Hepatic stellate cell (primary cell): ENCODE measurements at regions not wholly inside any gene's neighbourhood (a gene's known extent, or its start where the extent isn't known, plus 50 kb on each side); places are given as distances from the start of the nearest gene placed in this dataset.
"Not testable (repeated sequence)": the region's sequence is repeated elsewhere in the genome, so short reads cannot be mapped to it uniquely, and the experiment has no call there.

Experiments
- DNase-seq: peaks from one replicate; pipeline ENCODE4 v3.0.0; 2011; ENCODE audit warnings: low spot score

DNA sequence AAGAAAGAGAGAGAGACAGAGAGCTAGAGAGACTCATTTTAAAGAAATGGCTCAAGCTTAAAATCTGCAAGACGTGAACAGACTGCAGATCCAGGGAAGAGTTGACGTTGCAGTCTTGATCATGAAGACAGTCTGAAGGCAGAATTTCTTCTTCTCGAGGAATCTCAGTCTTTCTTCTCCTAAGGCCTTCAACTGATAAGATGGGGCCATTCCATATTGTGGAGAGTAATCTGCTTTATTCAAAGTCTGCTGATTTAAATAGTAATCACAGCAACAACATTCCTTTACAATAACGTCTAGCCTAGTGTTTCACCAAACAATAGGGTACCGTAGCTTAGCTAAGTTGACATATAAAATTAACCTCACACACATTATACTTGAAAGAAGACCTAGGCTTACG lies 208.4 kb upstream of the ADAMTS3 start:
- no peak for DNase-seq

DNA sequence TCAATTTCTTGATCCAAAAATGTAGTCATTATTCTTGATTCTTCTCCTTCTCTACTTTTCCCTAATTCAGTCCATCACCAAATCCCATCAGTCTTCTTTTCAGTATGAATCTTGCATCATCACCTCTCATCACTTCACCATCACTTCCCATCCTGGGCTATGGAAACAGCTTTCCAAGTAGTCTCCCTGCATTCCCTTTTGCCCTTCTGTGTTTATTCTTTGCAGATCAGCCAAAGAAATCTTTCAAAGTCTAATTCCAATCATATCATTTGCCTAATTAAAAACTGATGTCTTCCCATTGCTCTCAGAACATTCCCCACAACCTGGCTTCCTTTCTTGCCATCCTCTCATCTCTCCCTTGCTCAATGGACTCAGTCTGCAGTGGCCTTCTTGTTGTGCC lies 201.7 kb upstream of the ADAMTS3 start:
- DNase-seq: no peak

DNA sequence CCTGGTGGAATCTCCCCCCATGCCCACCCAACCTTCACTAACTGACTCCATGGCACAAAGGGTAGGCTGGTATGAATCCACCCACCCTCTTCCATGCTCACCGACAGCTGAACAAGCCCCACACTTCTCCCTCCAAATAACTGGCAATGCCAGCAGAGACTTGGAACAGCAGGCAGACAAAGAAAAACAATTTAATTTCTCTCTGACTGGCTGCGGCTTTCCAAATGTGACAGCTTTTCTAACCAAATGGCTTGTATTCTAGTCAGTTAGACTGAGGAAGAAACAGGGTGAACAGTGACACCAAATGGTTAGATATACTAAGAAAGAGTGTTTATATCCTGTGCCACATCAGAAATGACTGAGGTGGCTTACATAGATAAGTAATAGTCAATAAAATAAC lies 199.3 kb upstream of the ADAMTS3 start:
- no peak for DNase-seq

DNA sequence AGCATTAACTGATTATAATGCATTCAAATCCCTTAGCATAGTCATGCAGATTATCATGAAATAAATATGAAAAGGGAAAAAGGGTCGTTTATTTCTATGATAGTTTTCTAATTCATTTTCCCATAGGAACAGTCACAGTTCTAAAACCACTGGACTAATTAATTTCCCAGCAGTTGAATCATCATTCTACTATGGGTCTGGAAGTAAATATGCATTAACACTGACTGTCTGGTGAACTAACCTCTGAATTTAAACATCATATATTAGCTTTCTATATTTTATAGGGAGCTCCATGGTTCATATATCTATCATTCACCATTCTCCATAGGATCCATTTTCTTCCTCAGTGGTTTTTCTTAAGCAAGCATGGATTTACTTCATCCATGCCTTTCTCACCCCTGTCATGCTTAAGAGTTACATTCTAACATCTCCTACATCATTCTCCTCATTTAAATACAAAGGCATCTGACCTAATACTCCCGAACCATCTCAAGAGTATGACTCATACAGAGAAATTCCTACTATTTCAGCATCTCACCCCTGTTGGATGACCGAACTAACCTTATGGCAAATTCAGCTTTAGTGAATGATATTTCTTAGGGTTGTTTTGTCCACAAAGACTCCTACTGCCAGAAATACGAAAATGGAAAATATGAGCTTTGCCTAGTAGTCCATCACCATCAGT lies 198.7 kb upstream of the ADAMTS3 start:
- DNase-seq: peak; percentile 48

DNA sequence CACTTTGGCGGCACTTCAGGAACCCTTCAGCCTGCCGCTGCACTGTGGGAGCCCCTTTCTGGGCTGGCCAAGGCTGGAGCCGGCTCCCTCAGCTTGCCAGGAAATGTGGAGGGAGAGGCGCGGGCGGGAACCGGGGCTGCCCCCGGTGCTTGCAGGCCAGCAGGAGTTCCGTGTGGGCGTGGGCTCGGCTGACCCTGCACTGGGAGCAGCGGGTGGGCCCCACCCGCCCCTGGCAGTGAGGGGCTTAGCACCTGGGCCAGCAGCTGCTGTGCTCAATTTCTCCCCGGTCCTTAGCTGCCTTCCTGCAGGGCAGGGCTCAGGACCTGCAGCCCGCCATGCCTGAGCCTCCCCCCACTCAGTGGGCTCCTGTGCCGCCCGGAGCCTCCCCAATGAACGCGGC lies 196.8 kb upstream of the ADAMTS3 start:
- not testable (repeated sequence) for DNase-seq

DNA sequence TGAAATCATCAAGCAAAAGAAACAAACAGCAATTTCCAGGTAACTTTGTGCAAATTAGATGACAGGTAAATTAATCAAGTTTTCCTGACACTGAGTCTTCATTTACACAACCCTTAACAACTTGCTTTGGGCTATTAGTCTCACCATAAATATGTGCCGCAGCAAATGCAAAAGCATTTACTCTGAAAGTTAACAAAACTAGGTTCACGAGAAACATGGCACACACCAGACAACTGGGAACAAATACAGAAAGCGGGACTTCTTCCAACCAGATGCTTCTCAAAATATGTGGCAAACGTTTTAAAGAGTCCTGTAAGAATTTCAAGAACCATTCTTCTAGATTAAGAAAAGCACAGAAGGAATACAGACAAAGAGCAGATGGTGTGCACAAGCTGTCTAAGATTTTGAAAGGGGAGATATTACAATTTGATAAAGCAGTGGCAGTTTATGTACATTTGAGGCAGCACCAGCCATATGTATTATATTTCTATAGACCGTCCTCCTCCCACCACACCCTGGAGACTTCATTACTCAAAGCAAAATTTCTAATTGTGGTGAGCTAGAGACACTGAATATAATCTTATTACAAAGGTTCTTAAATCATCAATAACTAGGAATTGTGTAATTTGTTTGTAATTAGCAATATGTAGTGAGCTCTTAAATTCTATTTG lies 192.5 kb upstream of the ADAMTS3 start:
- DNase-seq: no peak

DNA sequence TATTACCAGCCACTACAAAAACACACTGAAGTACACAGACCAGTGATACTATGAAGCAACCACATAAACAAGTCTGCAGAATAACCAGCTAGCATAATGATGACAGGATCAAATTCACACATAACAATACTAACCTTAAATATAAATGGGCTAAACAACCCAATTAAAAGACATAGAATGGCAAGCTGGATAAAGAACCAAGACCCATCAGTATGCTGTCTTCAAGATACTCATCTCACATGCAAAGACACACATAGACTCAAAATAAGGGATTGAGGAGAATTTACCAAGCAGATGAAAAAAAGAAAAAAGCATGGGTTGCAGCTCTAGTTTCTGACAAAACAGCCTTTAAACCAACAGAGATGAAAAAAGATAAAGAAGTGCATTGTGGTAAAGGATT lies 184.4 kb upstream of the ADAMTS3 start:
- not testable (repeated sequence) for DNase-seq

DNA sequence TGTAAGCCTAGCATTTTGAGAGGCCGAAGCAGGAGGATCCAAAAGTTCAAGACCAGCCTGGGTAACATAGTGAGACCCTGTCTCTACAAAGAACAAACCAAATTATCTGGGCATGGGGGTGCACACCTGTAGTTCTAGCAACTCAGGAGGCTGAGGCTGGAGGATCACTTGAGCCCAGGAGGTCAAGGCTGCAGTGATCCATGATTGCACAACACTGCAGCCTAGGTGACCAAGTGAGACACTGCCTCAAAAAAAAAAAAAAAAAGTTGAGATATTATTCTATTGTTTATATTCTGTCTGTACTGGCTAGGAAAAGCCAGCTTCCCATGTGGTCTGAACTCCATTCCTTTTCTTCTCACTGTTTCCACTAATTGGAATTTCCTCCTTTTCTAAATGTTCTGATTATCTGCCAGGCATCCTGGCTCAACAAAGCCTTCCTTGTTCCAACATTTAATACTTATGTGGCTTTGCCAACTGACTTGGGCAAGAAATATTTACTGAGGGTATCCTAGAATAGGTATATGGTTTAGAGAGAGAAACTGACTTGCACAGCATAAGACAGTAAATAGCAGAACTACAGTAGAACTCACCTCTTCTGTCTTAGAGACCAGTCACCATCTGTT lies 175.2 kb upstream of the ADAMTS3 start:
- DNase-seq: no peak

DNA sequence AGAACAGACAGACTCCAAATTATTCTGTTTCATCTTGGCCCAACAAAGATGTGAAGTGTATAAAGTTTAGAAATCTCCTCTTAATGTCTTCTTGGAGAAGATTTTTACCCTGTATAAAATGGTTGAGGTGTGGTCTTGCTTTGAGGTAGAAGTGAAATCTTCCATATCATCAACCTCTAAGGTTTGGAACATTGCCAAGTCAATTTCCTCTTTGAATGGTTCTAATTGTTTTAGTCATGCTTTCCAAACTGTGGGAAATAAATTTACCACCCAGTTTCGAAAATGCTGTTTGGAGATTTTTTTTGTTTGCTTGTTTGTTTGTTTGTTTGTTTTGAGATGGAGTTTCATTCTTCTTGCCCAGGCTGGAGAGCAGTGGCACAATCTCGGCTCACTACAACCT lies 174.1 kb upstream of the ADAMTS3 start:
- DNase-seq: no peak

DNA sequence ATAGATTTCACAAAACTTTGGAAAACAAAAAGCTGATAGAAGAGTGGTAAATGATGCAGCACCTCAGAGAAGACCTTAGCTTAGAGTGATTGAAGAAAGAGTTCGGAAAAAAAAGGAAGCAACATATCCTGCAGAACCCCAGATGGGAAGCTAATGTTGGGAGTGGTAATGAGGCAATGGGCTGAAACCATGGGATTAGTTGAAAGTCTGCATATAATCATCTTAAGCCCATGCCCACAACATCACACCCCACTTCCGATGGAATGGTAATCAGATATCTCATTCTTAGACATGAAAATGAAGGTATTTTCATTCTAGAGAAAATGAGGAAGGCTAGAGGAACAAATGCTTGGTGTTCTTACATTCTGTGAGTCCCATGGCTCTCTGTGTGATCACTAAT lies 146.3 kb upstream of the ADAMTS3 start:
- DNase-seq: no peak

DNA sequence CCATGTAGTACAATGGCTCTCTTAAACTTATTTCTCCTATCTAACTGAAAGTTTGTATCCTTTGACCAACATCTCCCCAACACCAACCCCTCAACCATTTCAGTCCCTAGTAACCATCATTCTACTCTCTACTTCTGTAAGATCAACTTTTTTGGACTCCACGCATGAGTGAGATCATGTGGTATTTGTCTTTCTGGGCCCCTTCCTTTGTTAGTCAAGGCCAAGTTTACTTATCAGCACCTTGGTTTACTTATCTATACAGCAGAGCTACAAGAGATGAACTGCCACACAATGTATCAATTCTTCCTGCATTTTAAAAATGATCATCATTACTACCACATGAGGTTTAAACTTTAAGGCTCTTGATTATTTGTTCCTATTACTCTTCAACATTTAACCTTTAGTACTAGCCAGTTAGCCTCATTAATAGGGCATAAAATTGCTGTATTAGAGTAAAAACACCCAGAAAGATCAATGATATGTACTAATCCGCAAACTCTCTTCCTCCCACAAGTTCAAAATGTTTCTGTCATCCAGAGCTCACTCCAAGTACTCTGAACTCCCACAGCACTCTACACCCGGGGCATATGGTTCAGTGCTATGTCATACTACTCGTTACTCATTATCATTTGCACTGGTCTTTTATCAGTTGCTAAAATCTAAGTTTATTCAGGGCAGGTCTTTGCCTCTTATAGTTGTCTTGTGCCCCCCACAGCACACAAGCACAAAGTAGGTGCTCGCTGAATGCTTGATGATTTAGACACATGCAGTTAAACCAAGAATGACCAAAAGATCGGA lies 145.7 kb upstream of the ADAMTS3 start:
- DNase-seq: no peak

DNA sequence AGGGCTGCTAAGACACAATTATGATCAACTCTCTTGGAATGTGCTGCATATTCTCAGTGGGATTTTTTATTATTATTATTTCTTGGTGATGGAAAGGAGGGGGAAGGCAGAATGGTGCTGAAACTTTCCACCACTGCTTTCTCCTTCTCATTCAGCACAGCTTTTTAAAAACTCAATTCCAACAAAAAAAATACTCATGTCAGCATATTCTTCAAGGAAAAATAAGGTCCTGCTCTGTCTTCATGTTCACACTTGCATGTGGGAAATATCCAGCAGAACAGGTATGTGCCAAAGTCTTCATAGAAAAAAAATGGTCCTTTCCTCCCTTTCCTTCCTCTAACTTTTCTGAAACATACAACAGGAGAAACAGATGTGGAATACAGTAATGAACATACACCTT lies 144.0 kb upstream of the ADAMTS3 start:
- no peak for DNase-seq

DNA sequence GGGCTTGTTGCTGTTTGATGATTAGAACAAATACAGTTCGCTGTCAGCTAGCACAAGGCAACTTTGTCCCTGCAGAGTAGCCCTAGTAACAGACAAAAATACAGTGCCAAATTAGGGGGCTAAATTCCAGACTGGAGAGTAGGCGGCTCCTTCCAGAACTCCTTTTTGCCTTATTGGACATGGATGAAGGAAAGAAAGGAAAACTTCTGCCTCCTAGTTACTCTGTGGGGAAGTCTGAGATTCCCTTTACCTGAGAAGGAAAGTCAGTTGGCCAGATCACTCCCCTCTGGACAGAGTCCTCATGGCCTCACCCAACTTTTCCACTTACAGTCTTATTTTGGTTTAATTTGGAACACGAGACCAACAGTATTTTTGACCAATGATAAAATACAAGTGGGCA lies 140.5 kb upstream of the ADAMTS3 start:
- DNase-seq: no peak

DNA sequence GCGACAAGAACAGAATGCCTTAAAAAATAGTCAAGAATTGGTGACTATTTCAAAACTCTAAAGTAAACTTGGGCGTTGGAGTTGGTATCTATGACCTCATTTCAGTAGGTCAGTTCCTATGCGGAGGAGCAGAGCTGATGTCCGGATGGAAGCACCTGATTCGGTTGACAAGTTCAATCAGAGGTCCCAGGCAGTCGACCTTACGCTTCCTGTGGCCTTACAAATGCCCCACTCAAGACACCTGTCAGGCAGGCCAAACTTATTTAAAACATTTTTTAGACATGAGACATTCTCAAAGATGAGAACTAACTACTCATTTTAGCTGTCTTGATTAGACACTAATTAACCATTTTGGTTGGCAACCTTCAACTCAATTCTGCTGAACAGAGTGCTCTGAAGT lies 137.7 kb upstream of the ADAMTS3 start:
- no peak for DNase-seq

DNA sequence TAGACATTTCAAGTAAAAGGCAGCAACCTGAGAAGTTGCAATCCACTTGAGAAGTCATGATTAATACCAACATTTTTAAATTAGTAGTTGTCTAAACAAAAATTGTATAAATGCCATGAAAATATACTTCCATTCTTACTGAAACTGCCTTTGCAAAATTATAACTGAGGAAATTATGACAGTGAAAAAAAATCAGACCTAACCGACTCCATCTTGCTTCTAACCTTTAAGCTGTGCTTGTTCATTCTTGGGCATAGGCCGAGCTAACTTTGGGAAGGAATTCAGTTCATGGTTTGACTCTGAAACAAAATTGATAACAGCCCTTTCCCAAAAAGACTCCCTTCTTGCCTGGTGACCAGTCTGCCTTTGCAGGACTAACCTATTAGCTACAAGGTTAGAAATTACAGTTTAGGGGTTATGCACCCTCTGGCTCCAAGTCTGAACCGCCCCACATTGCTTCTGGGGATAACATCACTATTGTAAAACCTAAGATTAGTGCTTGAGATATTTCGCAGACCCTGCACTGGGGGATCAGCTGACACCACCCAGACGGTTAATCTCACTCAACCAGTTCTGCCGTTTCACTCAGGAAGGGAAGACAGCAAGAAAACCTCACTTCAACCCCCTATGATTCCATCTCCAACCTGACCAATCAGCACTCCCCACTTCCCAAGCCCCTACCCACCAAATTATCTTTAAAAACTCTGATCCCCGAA lies 136.1 kb upstream of the ADAMTS3 start:
- not testable (repeated sequence) for DNase-seq

DNA sequence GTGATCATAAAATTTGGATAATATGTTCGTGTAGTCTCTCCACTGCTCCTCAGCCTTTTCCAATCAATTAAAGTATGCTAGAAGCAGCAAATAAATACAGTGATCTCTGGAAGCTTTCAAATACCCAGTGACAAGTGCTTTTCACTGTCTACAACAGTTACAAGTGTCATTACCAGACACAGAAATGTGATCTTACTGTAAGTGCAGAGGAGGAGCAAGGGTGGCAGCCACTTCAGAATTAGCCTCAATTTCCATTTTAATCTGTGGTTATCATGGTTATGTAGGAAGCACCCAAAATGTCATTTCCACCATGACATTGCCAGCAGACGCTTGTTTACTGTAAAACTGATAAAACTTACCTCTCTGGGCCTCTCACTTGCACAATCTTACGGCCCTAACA lies 133.9 kb upstream of the ADAMTS3 start:
- no peak for DNase-seq

DNA sequence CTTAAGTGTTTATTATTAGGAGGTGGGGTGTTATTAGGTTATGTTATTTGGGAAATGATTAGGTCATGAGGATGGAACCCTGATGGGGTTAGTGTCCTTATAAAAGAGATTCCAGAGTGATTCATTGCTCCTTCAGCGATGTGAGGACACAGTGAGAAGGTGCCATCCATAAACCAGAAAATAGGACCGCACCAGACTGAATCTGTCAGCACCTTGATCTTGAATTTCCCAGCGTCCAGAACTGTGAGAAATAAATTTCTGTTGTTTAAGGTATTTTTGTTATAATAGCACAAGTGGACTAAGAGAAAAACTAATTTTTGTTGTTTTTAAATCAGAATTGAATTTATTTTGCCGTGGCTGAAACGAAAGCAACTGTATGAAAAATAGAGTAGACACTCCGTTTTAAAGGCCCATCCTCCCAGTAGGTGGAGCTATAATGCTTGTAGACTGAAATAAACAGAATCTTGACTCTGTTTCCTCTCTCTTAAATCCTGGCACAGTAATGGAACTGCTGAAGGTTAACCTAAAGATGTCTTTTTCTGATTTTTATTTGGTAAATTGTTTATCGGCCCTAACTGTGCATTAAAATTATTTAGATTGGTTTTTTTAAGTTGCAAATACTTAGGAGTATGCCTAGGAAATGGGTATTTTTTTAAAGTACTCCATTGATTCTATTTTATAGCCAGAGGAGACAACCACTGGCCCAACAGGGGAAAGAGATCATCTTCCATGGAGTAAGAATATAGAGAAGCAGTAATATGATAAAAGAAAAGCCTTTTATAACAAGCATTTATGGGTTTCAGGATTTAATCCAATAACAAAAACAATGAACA lies 133.2 kb upstream of the ADAMTS3 start:
- DNase-seq: peak; percentile 13

DNA sequence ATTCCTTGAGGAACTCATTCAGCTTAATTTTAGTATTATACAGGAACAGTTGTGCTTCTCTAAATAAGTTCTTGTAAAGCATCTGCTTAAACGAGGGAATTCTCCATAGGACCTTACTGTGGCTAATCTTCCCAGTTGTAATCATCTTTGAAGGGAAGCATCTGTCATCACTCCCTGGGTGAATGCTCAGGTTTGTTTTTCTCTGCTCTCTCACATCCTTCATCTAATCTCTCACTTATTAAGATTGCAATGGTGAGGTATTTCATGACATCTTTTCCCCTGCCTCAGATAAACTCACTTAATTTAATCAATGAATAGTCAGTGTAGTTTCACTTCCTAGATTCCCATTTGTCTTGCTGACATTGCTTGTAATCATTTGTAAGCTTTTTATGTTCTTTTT lies 121.8 kb upstream of the ADAMTS3 start:
- DNase-seq: no peak

DNA sequence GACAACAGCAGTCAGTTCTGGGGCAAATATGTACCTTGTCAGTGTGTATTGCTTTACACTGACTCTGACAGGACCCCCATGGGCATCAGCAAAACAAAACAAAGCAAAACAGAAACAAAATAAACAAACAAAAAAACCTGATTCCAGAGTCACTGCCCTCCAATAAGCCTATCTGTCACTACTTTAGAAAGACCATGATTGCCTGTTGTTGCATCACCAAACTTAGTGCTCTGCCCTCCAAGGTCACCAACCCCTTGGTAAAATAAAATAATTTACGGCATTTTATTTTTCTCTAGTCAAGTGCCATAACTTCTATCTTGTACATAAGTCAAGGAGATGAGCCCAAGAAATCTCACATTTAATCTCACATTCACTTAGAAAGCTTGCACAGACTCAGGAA lies 120.9 kb upstream of the ADAMTS3 start:
- DNase-seq: no peak

DNA sequence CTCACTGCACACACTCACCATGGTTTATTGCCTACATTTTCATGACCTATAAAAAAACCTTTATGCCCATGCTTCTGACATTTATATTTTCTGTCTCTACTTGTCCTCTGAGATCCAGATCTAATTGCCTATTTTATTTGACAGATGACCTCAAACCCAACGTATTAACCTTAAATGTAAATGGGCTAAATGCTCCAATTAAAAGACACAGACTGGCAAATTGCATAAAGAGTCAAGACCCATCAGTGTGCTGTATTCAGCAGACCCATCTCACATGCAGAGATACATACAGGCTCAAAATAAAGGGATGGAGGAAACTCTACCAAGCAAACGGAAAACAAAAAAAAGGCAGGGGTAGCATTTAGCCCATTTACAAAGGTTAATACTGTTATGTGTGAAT lies 117.4 kb upstream of the ADAMTS3 start:
- DNase-seq: not testable (repeated sequence)

DNA sequence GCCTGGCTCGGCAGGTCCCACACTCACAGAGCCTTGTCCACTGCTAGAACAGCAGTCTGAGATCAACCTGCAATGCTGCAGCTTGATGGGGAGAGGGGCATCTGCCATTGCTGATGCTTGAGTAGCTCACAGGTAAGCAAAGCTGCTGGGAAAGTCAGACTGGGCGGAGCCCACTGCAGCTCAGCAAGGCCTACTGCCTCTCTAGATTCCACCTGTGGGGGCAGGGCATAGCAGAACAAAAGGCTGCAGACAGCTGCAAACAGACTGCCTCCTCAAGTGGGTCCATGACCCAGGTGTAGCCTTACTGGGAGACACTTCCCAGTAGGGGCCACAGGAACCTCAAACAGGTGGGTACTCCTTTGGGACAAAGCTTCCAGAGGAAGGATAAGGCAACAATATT lies 110.6 kb upstream of the ADAMTS3 start:
- no peak for DNase-seq
